Osteocyte (in vitro differentiated cells): ENCODE measurements at regions not wholly inside any gene's neighbourhood (a gene's known extent, or its start where the extent isn't known, plus 50 kb on each side); places are given as distances from the start of the nearest gene placed in this dataset.

Source experiments
- DNase-seq: peaks from one replicate; pipeline ENCODE4 v3.0.0; 2021; ENCODE audit warnings: mixed read lengths; ENCODE audit not compliant: unreplicated experiment; ENCODE audit errors: extremely low spot score
- H3K27ac Mint-ChIP-seq: one replicate; pipeline ENCODE4 v1.8.0; 2021; ENCODE audit warnings: mild to moderate bottlenecking, mixed read lengths; ENCODE audit not compliant: unreplicated experiment
- H3K27me3 Mint-ChIP-seq: one replicate; pipeline ENCODE4 v1.8.0; 2021; ENCODE audit warnings: mixed read lengths; ENCODE audit not compliant: unreplicated experiment
- H3K36me3 Mint-ChIP-seq: one replicate; pipeline ENCODE4 v1.8.0; 2021; ENCODE audit warnings: mixed read lengths; ENCODE audit not compliant: unreplicated experiment
- H3K4me1 Mint-ChIP-seq: one replicate; pipeline ENCODE4 v1.8.0; 2021; ENCODE audit warnings: mixed read lengths; ENCODE audit not compliant: unreplicated experiment
- H3K4me3 Mint-ChIP-seq: one replicate; pipeline ENCODE4 v1.8.0; 2021; ENCODE audit warnings: mild to moderate bottlenecking, moderate library complexity, mixed read lengths; ENCODE audit not compliant: unreplicated experiment
- H3K9me3 Mint-ChIP-seq: one replicate; pipeline ENCODE4 v1.8.0; 2021; ENCODE audit warnings: mixed read lengths; ENCODE audit not compliant: unreplicated experiment
- TF ChIP-seq, protein P1 (sequence below): fragments of 200-600 bp; sonication (generic); IDR thresholded peaks from 2 replicates; pipeline ENCODE4 v1.5.0; 2021; ENCODE audit warnings: antibody characterized with exemption, mild to moderate bottlenecking, moderate library complexity

DNA sequence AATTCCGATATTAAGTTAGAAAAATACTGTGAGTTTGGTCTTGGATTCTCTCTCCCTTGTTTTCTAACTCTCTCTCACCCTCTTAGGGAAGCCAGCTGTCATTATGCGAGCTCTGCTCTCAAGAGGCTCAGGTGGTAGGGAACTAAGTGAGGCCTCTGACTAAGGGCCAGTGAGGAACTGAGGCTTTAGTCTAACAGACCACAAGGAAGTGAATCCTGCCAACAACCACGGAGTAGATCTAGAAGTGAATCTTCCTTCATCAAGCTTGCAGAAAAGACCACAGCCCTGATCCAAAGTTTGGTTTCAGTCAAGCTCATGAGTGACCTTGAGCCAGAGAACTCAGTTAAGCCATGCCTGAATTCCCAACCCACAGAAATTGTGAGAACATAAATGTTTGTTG lies 180.1 kb upstream of the PRMT6 start:
- H3K4me3 Mint-ChIP-seq, result no peak overlapping the region
- H3K36me3 Mint-ChIP-seq, result no peaks in the 10 kb centered on the region
- H3K27ac Mint-ChIP-seq, result no peak overlapping the region
- TF ChIP-seq, protein P1, sequence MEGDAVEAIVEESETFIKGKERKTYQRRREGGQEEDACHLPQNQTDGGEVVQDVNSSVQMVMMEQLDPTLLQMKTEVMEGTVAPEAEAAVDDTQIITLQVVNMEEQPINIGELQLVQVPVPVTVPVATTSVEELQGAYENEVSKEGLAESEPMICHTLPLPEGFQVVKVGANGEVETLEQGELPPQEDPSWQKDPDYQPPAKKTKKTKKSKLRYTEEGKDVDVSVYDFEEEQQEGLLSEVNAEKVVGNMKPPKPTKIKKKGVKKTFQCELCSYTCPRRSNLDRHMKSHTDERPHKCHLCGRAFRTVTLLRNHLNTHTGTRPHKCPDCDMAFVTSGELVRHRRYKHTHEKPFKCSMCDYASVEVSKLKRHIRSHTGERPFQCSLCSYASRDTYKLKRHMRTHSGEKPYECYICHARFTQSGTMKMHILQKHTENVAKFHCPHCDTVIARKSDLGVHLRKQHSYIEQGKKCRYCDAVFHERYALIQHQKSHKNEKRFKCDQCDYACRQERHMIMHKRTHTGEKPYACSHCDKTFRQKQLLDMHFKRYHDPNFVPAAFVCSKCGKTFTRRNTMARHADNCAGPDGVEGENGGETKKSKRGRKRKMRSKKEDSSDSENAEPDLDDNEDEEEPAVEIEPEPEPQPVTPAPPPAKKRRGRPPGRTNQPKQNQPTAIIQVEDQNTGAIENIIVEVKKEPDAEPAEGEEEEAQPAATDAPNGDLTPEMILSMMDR, result no peak
- no peaks in the 10 kb centered on the region for H3K4me1 Mint-ChIP-seq
- no peak for DNase-seq
- H3K9me3 Mint-ChIP-seq, result peaks cover 32% of the 10 kb centered on the region
- H3K27me3 Mint-ChIP-seq, result no peaks in the 10 kb centered on the region

DNA sequence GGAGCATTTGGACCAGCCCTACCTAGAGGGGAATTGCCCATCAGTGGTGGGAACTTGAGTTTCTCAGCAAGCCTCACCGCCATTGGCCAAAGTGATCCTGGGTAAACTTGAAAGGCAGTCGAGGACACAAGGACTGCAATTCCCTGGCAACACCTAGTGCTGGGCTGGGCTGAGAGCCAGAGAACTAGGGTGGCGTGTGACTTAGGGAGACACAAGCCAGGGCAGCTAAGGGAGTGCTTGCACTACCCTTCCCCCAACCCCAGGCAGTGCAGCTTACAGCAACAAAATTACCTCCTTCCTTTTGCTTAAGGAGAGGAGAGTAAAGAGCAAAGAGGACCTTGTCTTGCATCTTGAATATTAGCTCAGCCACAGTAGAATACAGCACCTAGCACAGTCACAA lies 176.9 kb upstream of the PRMT6 start:
- no peak for DNase-seq
- H3K27ac Mint-ChIP-seq, result no peak overlapping the region
- H3K4me3 Mint-ChIP-seq, result no peak overlapping the region
- H3K27me3 Mint-ChIP-seq, result no peaks in the 10 kb centered on the region
- TF ChIP-seq, protein P1, result no peak
- H3K36me3 Mint-ChIP-seq, result no peaks in the 10 kb centered on the region
- peaks cover 14% of the 10 kb centered on the region for H3K9me3 Mint-ChIP-seq
- no peaks in the 10 kb centered on the region for H3K4me1 Mint-ChIP-seq

DNA sequence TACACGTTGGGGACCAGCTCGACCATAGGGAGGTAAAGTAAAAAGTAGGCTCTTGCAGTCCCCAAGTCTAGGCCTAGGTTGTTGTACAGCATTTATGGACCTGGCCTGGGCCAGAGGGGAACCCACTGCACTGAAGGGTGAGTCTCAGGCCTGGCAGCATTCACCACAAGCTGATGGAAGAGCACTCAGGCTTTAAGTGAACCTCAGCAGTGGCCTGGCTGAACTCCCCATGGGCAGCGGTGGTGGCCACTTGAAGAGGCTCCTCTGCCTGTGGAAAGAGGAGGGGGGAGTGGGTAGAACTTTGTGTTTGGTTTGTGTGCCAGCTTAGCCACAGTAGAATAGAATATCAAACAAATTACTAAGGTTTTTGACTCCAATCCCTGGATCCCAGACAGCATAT lies 176.2 kb upstream of the PRMT6 start:
- no peaks in the 10 kb centered on the region for H3K27me3 Mint-ChIP-seq
- H3K36me3 Mint-ChIP-seq, result no peaks in the 10 kb centered on the region

DNA sequence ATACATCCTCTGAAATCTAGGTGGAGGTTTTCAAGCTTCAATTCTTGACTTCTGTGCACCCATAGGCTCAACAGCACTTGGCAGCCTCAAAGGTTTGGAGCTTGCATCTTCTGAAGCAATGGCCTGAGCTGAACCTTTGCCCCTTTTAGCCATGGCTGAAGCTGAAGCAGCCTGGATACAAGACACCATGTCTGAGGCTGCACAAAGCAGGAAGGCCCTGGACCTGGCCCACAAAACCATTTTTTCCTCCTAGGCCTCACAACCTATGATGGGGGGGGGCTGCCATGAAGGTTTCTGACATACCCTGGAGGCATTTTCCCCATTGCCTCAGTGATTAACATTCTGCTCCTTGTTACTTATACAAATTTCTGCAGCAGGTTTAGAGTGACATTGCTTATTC lies 173.3 kb upstream of the PRMT6 start:
- TF ChIP-seq, protein P1, result no peak
- DNase-seq, result no peak
- Mint-ChIP-seq H3K36me3 (no peaks in the 10 kb centered on the region), H3K4me3 (no peak overlapping the region), H3K4me1 (no peaks in the 10 kb centered on the region), H3K27me3 (no peaks in the 10 kb centered on the region), H3K27ac (no peak overlapping the region), H3K9me3 (peaks cover 10% of the 10 kb centered on the region)

More for the DNA sequence above, 176.2 kb upstream of the PRMT6 start:
- Mint-ChIP-seq H3K9me3 (peaks cover 14% of the 10 kb centered on the region), H3K27ac (no peak overlapping the region), H3K4me3 (no peak overlapping the region), H3K4me1 (no peaks in the 10 kb centered on the region)
- no peak for DNase-seq
- TF ChIP-seq, protein P1, result no peak

DNA sequence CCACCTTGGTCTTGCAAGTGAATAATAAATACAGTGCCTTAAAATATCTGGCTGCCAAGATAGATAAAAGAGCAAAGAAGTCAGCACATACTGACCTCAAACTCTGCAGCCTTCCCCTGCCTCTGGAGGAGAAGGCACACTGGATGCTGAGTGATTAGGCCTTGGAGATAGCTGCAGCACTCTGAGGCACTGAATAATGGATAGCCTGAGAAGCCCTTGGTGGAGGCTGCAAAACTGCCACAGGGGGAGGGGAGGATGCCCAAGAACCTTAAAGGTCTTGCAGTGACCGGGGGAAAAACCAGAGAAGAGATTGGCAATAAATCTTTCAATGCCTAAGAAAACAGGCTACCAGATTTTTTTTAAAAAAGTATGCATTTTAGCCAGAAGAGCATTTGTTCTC lies 167.4 kb upstream of the PRMT6 start:
- H3K4me1 Mint-ChIP-seq, result no peaks in the 10 kb centered on the region
- H3K36me3 Mint-ChIP-seq, result no peaks in the 10 kb centered on the region

More for the DNA sequence above, 167.4 kb upstream of the PRMT6 start:
- H3K27ac Mint-ChIP-seq, result no peak overlapping the region
- no peaks in the 10 kb centered on the region for H3K27me3 Mint-ChIP-seq
- no peaks in the 10 kb centered on the region for H3K9me3 Mint-ChIP-seq
- H3K4me3 Mint-ChIP-seq, result no peak overlapping the region
- TF ChIP-seq, protein P1, result no peak
- DNase-seq, result no peak
